ENCODE measurements at regions not wholly inside any gene's neighbourhood (a gene's known extent, or its start where the extent isn't known, plus 50 kb on each side); places are given as distances from the start of the nearest gene placed in this dataset.

GRCh38 chr10:123284022-123284421 is 129.8 kb downstream of the BUB3 start:
- DNase-seq (ENCODE audit: insufficient read length, low spot score) = no peak
- no peak for FAIRE-seq
- TF ChIP-seq PAX5 (IDR thresholded peaks at IDR 0.05; ENCODE audit: insufficient read depth, low read length, severe bottlenecking) (no peak), POU2F2 (IDR thresholded peaks at IDR 0.05; ENCODE audit: low read depth, low read length) (no peak), SPI1 (IDR thresholded peaks at IDR 0.05; ENCODE audit: low read depth, low read length) (no peak), TAF1 (IDR thresholded peaks at IDR 0.05; ENCODE audit: low read depth, low read length) (no peak), POLR2AphosphoS5 (IDR thresholded peaks at IDR 0.05; ENCODE audit: low read depth, low read length) (no peak), POLR2A (IDR thresholded peaks at IDR 0.05; ENCODE audit: low read depth, low read length) (no peak)

GRCh38 chr10:123287594-123288247 is 133.5 kb downstream of the BUB3 start:
- DNase-seq (ENCODE audit: insufficient read length, low spot score) = no peak
- TF ChIP-seq POU2F2 (IDR thresholded peaks at IDR 0.05; ENCODE audit: low read depth, low read length) = peak; percentile 62
- no peak for TF ChIP-seq PAX5 (IDR thresholded peaks at IDR 0.05; ENCODE audit: insufficient read depth, low read length, severe bottlenecking)
- TF ChIP-seq POLR2AphosphoS5 (IDR thresholded peaks at IDR 0.05; ENCODE audit: low read depth, low read length) = no peak
- TF ChIP-seq TAF1 (IDR thresholded peaks at IDR 0.05; ENCODE audit: low read depth, low read length) = no peak
- no peak for TF ChIP-seq POLR2A (IDR thresholded peaks at IDR 0.05; ENCODE audit: low read depth, low read length)
- no peak for TF ChIP-seq SPI1 (IDR thresholded peaks at IDR 0.05; ENCODE audit: low read depth, low read length)
- no peak for FAIRE-seq

GRCh38 chr10:123289432-123289831 is 135.2 kb downstream of the BUB3 start:
- FAIRE-seq (no peak), DNase-seq (ENCODE audit: insufficient read length, low spot score) (no peak)
- TF ChIP-seq POU2F2 (IDR thresholded peaks at IDR 0.05; ENCODE audit: low read depth, low read length) (no peak), POLR2AphosphoS5 (IDR thresholded peaks at IDR 0.05; ENCODE audit: low read depth, low read length) (no peak), PAX5 (IDR thresholded peaks at IDR 0.05; ENCODE audit: insufficient read depth, low read length, severe bottlenecking) (no peak), SPI1 (IDR thresholded peaks at IDR 0.05; ENCODE audit: low read depth, low read length) (no peak), POLR2A (IDR thresholded peaks at IDR 0.05; ENCODE audit: low read depth, low read length) (no peak), TAF1 (IDR thresholded peaks at IDR 0.05; ENCODE audit: low read depth, low read length) (no peak)

GRCh38 chr10:123294109-123294508 is 139.9 kb downstream of the BUB3 start:
- no peak for TF ChIP-seq TAF1 (IDR thresholded peaks at IDR 0.05; ENCODE audit: low read depth, low read length)
- no peak for TF ChIP-seq SPI1 (IDR thresholded peaks at IDR 0.05; ENCODE audit: low read depth, low read length)
- no peak for TF ChIP-seq POLR2A (IDR thresholded peaks at IDR 0.05; ENCODE audit: low read depth, low read length)
- TF ChIP-seq POLR2AphosphoS5 (IDR thresholded peaks at IDR 0.05; ENCODE audit: low read depth, low read length) = no peak
- TF ChIP-seq PAX5 (IDR thresholded peaks at IDR 0.05; ENCODE audit: insufficient read depth, low read length, severe bottlenecking) = no peak
- no peak for TF ChIP-seq POU2F2 (IDR thresholded peaks at IDR 0.05; ENCODE audit: low read depth, low read length)
- no peak for FAIRE-seq

GRCh38 chr10:123294886-123295285 is 140.7 kb downstream of the BUB3 start:
- DNase-seq (ENCODE audit: insufficient read length, low spot score) (no peak), FAIRE-seq (no peak)
- no peak for TF ChIP-seq POLR2AphosphoS5 (IDR thresholded peaks at IDR 0.05; ENCODE audit: low read depth, low read length)
- TF ChIP-seq TAF1 (IDR thresholded peaks at IDR 0.05; ENCODE audit: low read depth, low read length) = no peak
- TF ChIP-seq PAX5 (IDR thresholded peaks at IDR 0.05; ENCODE audit: insufficient read depth, low read length, severe bottlenecking) = no peak
- no peak for TF ChIP-seq SPI1 (IDR thresholded peaks at IDR 0.05; ENCODE audit: low read depth, low read length)
- TF ChIP-seq POLR2A (IDR thresholded peaks at IDR 0.05; ENCODE audit: low read depth, low read length) = no peak
- TF ChIP-seq POU2F2 (IDR thresholded peaks at IDR 0.05; ENCODE audit: low read depth, low read length) = no peak

More at GRCh38 chr10:123294109-123294508, 139.9 kb downstream of the BUB3 start:
- DNase-seq (ENCODE audit: insufficient read length, low spot score) = no peak

GRCh38 chr10:123295644-123296043 is 141.4 kb downstream of the BUB3 start:
- no peak for DNase-seq (ENCODE audit: insufficient read length, low spot score)
- FAIRE-seq = no peak

GRCh38 chr10:123297175-123297574 is 143.0 kb downstream of the BUB3 start:
- no peak for DNase-seq (ENCODE audit: insufficient read length, low spot score)
- no peak for TF ChIP-seq POLR2AphosphoS5 (IDR thresholded peaks at IDR 0.05; ENCODE audit: low read depth, low read length)
- no peak for TF ChIP-seq POLR2A (IDR thresholded peaks at IDR 0.05; ENCODE audit: low read depth, low read length)
- TF ChIP-seq POU2F2 (IDR thresholded peaks at IDR 0.05; ENCODE audit: low read depth, low read length) = no peak
- peak; percentile 21; the same call in 1 of the 2 replicates for TF ChIP-seq SPI1 (IDR thresholded peaks at IDR 0.05; ENCODE audit: low read depth, low read length)
- FAIRE-seq = no peak

More at GRCh38 chr10:123295644-123296043, 141.4 kb downstream of the BUB3 start:
- TF ChIP-seq POLR2A (IDR thresholded peaks at IDR 0.05; ENCODE audit: low read depth, low read length) = no peak

- no peak for DNase-seq (ENCODE audit: insufficient read length, low spot score)
- FAIRE-seq = no peak
- no peak for TF ChIP-seq PAX5 (IDR thresholded peaks at IDR 0.05; ENCODE audit: insufficient read depth, low read length, severe bottlenecking)
- no peak for TF ChIP-seq POU2F2 (IDR thresholded peaks at IDR 0.05; ENCODE audit: low read depth, low read length)
- TF ChIP-seq TAF1 (IDR thresholded peaks at IDR 0.05; ENCODE audit: low read depth, low read length) = no peak
- TF ChIP-seq POLR2AphosphoS5 (IDR thresholded peaks at IDR 0.05; ENCODE audit: low read depth, low read length) = no peak
- no peak for TF ChIP-seq SPI1 (IDR thresholded peaks at IDR 0.05; ENCODE audit: low read depth, low read length)
These were observed 144.4 kb downstream of the BUB3 start for GRCh38 chr10:123298583-123298982.

- FAIRE-seq = no peak
- TF ChIP-seq SPI1 (IDR thresholded peaks at IDR 0.05; ENCODE audit: low read depth, low read length) = no peak
- no peak for TF ChIP-seq POLR2AphosphoS5 (IDR thresholded peaks at IDR 0.05; ENCODE audit: low read depth, low read length)
- DNase-seq (ENCODE audit: insufficient read length, low spot score) = no peak
These were observed 145.4 kb downstream of the BUB3 start for GRCh38 chr10:123299598-123299997.

GRCh38 chr10:123301077-123301857 is 147.1 kb downstream of the BUB3 start:
- DNase-seq (ENCODE audit: insufficient read length, low spot score) (peak; percentile 22), FAIRE-seq (peak; percentile 13)

More at GRCh38 chr10:123301077-123301857, 147.1 kb downstream of the BUB3 start:
- no peak for TF ChIP-seq SPI1 (IDR thresholded peaks at IDR 0.05; ENCODE audit: low read depth, low read length)
- TF ChIP-seq POLR2AphosphoS5 (IDR thresholded peaks at IDR 0.05; ENCODE audit: low read depth, low read length) = no peak
- TF ChIP-seq TAF1 (IDR thresholded peaks at IDR 0.05; ENCODE audit: low read depth, low read length) = no peak
- no peak for TF ChIP-seq POU2F2 (IDR thresholded peaks at IDR 0.05; ENCODE audit: low read depth, low read length)
- TF ChIP-seq POLR2A (IDR thresholded peaks at IDR 0.05; ENCODE audit: low read depth, low read length) = no peak
- TF ChIP-seq PAX5 (IDR thresholded peaks at IDR 0.05; ENCODE audit: insufficient read depth, low read length, severe bottlenecking) = no peak
